ENCODE measurements at regions not wholly inside any gene's neighbourhood (a gene's known extent, or its start where the extent isn't known, plus 50 kb on each side); places are given as distances from the start of the nearest gene placed in this dataset.
"Not testable (repeated sequence)": the region's sequence is repeated elsewhere in the genome, so short reads cannot be mapped to it uniquely, and the experiment has no call there.

- H3K27ac ChIP-seq (ENCODE audit: insufficient read depth, low read length), result no peak overlapping the region
- H3K79me2 ChIP-seq (ENCODE audit: control insufficient read depth, insufficient read depth, low read length), result no peaks in the 10 kb centered on the region
- no peaks in the 10 kb centered on the region for H3K36me3 ChIP-seq (ENCODE audit: control insufficient read depth, insufficient read depth, low read length)
- DNase-seq (ENCODE audit: low read depth in 2 of 2), result no peak
- H3K4me1 ChIP-seq (ENCODE audit: control insufficient read depth, extremely low read depth, insufficient read depth, low read length), result no peaks in the 10 kb centered on the region
- H3K9ac ChIP-seq (ENCODE audit: insufficient read depth, low read length), result no peak overlapping the region
- H3K4me2 ChIP-seq (ENCODE audit: extremely low read depth, insufficient read depth, low read length), result no peak overlapping the region
- no peak overlapping the region for H2AFZ ChIP-seq (ENCODE audit: low read length)
- H3K9me3 ChIP-seq (ENCODE audit: control insufficient read depth, insufficient read depth, low read depth, low read length), result no peaks in the 10 kb centered on the region
- TF ChIP-seq CTCF (conservative IDR thresholded peaks at IDR 0.05 in 1 of 2, IDR thresholded peaks at IDR 0.05 in 1 of 2; ENCODE audit: low read depth in 1 of 2, low read length in 2 of 2), result no peak
- no peak for TF ChIP-seq EZH2 (IDR thresholded peaks at IDR 0.05; ENCODE audit: low read length, missing control alignments)
- H3K4me3 ChIP-seq (replicated peaks in 1 of 4; ENCODE audit: control extremely low read depth in 1 of 4, insufficient read depth in 1 of 4, low read depth in 3 of 4, low read length in 4 of 4), result no peak overlapping the region
- no peaks in the 10 kb centered on the region for H3K27me3 ChIP-seq (ENCODE audit: control insufficient read depth, insufficient read depth, low read length)
- H4K20me1 ChIP-seq (ENCODE audit: control insufficient read depth, extremely low read depth, insufficient read depth, low read length), result no peaks in the 10 kb centered on the region
Observed at GRCh38 chr6:50907565-50907964, 88.9 kb downstream of the TFAP2B start.

GRCh38 chr6:50913105-50913770 lies 94.6 kb downstream of the TFAP2B start:
- no peak overlapping the region for H3K9ac ChIP-seq (ENCODE audit: insufficient read depth, low read length)
- H3K27ac ChIP-seq (ENCODE audit: insufficient read depth, low read length), result no peak overlapping the region
- no peak overlapping the region for H3K4me2 ChIP-seq (ENCODE audit: extremely low read depth, insufficient read depth, low read length)
- DNase-seq (ENCODE audit: low read depth in 2 of 2), result no peak
- TF ChIP-seq CTCF (conservative IDR thresholded peaks at IDR 0.05 in 1 of 2, IDR thresholded peaks at IDR 0.05 in 1 of 2; ENCODE audit: low read depth in 1 of 2, low read length in 2 of 2) (no peak), EZH2 (IDR thresholded peaks at IDR 0.05; ENCODE audit: low read length, missing control alignments) (no peak)
- no peaks in the 10 kb centered on the region for H4K20me1 ChIP-seq (ENCODE audit: control insufficient read depth, extremely low read depth, insufficient read depth, low read length)
- no peaks in the 10 kb centered on the region for H3K36me3 ChIP-seq (ENCODE audit: control insufficient read depth, insufficient read depth, low read length)
- H3K27me3 ChIP-seq (ENCODE audit: control insufficient read depth, insufficient read depth, low read length), result no peaks in the 10 kb centered on the region
- H3K9me3 ChIP-seq (ENCODE audit: control insufficient read depth, insufficient read depth, low read depth, low read length), result no peaks in the 10 kb centered on the region
- no peak overlapping the region for H3K4me3 ChIP-seq (replicated peaks in 1 of 4; ENCODE audit: control extremely low read depth in 1 of 4, insufficient read depth in 1 of 4, low read depth in 3 of 4, low read length in 4 of 4)
- H3K4me1 ChIP-seq (ENCODE audit: control insufficient read depth, extremely low read depth, insufficient read depth, low read length), result no peaks in the 10 kb centered on the region
- H2AFZ ChIP-seq (ENCODE audit: low read length), result no peak overlapping the region
- H3K79me2 ChIP-seq (ENCODE audit: control insufficient read depth, insufficient read depth, low read length), result no peaks in the 10 kb centered on the region

GRCh38 chr6:50921378-50921777 lies 102.7 kb downstream of the TFAP2B start:
- H3K79me2 ChIP-seq (ENCODE audit: control insufficient read depth, insufficient read depth, low read length); DNase-seq (ENCODE audit: low read depth in 2 of 2); H4K20me1 ChIP-seq (ENCODE audit: control insufficient read depth, extremely low read depth, insufficient read depth, low read length); H3K36me3 ChIP-seq (ENCODE audit: control insufficient read depth, insufficient read depth, low read length); H3K4me2 ChIP-seq (ENCODE audit: extremely low read depth, insufficient read depth, low read length); H2AFZ ChIP-seq (ENCODE audit: low read length); H3K4me1 ChIP-seq (ENCODE audit: control insufficient read depth, extremely low read depth, insufficient read depth, low read length); H3K27me3 ChIP-seq (ENCODE audit: control insufficient read depth, insufficient read depth, low read length); H3K9me3 ChIP-seq (ENCODE audit: control insufficient read depth, insufficient read depth, low read depth, low read length); H3K9ac ChIP-seq (ENCODE audit: insufficient read depth, low read length); H3K4me3 ChIP-seq (replicated peaks in 1 of 4; ENCODE audit: control extremely low read depth in 1 of 4, insufficient read depth in 1 of 4, low read depth in 3 of 4, low read length in 4 of 4); H3K27ac ChIP-seq (ENCODE audit: insufficient read depth, low read length): not testable (repeated sequence)
